ENCODE measurements at regions not wholly inside any gene's neighbourhood (a gene's known extent, or its start where the extent isn't known, plus 50 kb on each side); places are given as distances from the start of the nearest gene placed in this dataset.

GRCh38 chr3:165444745-165445144 lies 248.6 kb upstream of the SLITRK3 start:
- TF ChIP-seq, protein P1, sequence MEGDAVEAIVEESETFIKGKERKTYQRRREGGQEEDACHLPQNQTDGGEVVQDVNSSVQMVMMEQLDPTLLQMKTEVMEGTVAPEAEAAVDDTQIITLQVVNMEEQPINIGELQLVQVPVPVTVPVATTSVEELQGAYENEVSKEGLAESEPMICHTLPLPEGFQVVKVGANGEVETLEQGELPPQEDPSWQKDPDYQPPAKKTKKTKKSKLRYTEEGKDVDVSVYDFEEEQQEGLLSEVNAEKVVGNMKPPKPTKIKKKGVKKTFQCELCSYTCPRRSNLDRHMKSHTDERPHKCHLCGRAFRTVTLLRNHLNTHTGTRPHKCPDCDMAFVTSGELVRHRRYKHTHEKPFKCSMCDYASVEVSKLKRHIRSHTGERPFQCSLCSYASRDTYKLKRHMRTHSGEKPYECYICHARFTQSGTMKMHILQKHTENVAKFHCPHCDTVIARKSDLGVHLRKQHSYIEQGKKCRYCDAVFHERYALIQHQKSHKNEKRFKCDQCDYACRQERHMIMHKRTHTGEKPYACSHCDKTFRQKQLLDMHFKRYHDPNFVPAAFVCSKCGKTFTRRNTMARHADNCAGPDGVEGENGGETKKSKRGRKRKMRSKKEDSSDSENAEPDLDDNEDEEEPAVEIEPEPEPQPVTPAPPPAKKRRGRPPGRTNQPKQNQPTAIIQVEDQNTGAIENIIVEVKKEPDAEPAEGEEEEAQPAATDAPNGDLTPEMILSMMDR (conservative IDR thresholded peaks at IDR 0.05), result no peak
- no peak for TF ChIP-seq ZFX (IDR thresholded peaks at IDR 0.05)
